Stomach (tissue), 8 donors: ENCODE measurements at regions not wholly inside any gene's neighbourhood (a gene's known extent, or its start where the extent isn't known, plus 50 kb on each side); places are given as distances from the start of the nearest gene placed in this dataset.

Experiments
- DNase-seq, 2 donors: peaks; one replicate each; pipeline versions ENCODE4 v3.0.0 to v3.0.0-alpha.2; 2013 to 2019
- H3K27ac ChIP-seq, 5 donors: fragments of 200-600 bp in 4 of 5; sonication (generic) in 4 of 5; one replicate each; pipeline ENCODE4 v1.5.1; 2013 to 2019; ENCODE audit warnings: mild to moderate bottlenecking in 1 of 5, moderate library complexity in 1 of 5
- H3K27me3 ChIP-seq, 3 donors: fragments of 200-600 bp; sonication (generic); one replicate each; pipeline ENCODE4 v1.5.1; 2017 to 2019; ENCODE audit warnings: mixed run types in 1 of 3
- H3K36me3 ChIP-seq, 4 donors: fragments of 200-600 bp; sonication (generic); 1 replicate in 3 of 4; 2 replicates in 1 of 4; pipeline ENCODE4 v1.5.1; 2016 to 2019
- H3K4me1 ChIP-seq, 4 donors: fragments of 200-600 bp; sonication (generic); one replicate each; pipeline ENCODE4 v1.5.1; 2016 to 2019
- H3K4me3 ChIP-seq, 4 donors: fragments of 200-600 bp; sonication (generic) in 3 of 4; one replicate each; pipeline ENCODE4 v1.5.1; 2016 to 2019; ENCODE audit warnings: mild to moderate bottlenecking in 1 of 4
- H3K9me3 ChIP-seq, 4 donors: fragments of 200-600 bp; sonication (generic); one replicate each; pipeline ENCODE4 v1.5.1; 2016 to 2019
- CTCF ChIP-seq, 7 experiments: fragments of 450-650 bp in 4 of 7; fragments of 200-600 bp in 3 of 7; sonication (generic) in 3 of 7; IDR thresholded peaks; one replicate each; pipeline ENCODE4 v1.5.1; 2016 to 2019; ENCODE audit warnings: antibody characterized with exemption in 7 of 7, control low read depth in 2 of 7, mild to moderate bottlenecking in 1 of 7
- EP300 ChIP-seq: sonication (generic); formaldehyde crosslinking; IDR thresholded peaks from one replicate; pipeline ENCODE4 v1.6.1; 2017; ENCODE audit warnings: antibody characterized with exemption
- POLR2A ChIP-seq, 4 donors: fragments of 450-650 bp; IDR thresholded peaks; one replicate each; pipeline ENCODE4 v1.6.1; 2016; ENCODE audit warnings: antibody characterized with exemption in 4 of 4, control low read depth in 2 of 4, mild to moderate bottlenecking in 1 of 4, moderate library complexity in 1 of 4
- POLR2AphosphoS5 ChIP-seq, 3 donors: sonication (generic); formaldehyde crosslinking; IDR thresholded peaks; one replicate each; pipeline ENCODE4 v1.6.1; 2016; ENCODE audit warnings: antibody characterized with exemption in 3 of 3
- WGBS, 5 donors: extraction: QIAGEN DNeasy Blood & Tissue Kit in 3 of 5; methylation state at CpG; one replicate each; pipeline versions ENCODE4 v1.1.5 to v1.1.7; 2013 to 2018; 5-methylcytosine and 5-hydroxymethylcytosine counted together
- intact Hi-C: fragments of 100-400 bp; cut with DNase I; formaldehyde crosslinking; loops from one replicate; pipeline ENCODE4 v1.15.1; 2023; ENCODE audit warnings: low total_unique reads
- donor health status: healthy with polysubstance abuse.
- donor health status: Bipolar disorder and iron deficiency.
- donor health status: healthy.

- Histone ChIP-seq H3K4me1 (no peaks in the 10 kb centered on the region), H3K4me3 (no peak overlapping the region), H3K27me3 (no peaks in the 10 kb centered on the region), H3K36me3 (no peaks in the 10 kb centered on the region), H3K9me3 (peaks cover 0 to 25% (median 7%) of the 10 kb centered on the region in 4 donors), H3K27ac (no peak overlapping the region)
- intact Hi-C loops: no loop called here
- 73 to 85% (median 81%) methylated on average over 1 of the region's 1 CpG for WGBS, 5 donors
- TF ChIP-seq POLR2AphosphoS5 (IDR thresholded peaks at IDR 0.05): no peak
- TF ChIP-seq EP300: no peak
- no peak for TF ChIP-seq POLR2A (IDR thresholded peaks at IDR 0.05)
- TF ChIP-seq CTCF (IDR thresholded peaks at IDR 0.05): no peak
- no peak for DNase-seq
Measured at GRCh38 chr9:11992866-11993265, 700.3 kb upstream of the TYRP1 start.

GRCh38 chr9:12014488-12014887 is 678.7 kb upstream of the TYRP1 start:
- Histone ChIP-seq H3K4me3 (no peak overlapping the region), H3K27me3 (no peaks in the 10 kb centered on the region), H3K27ac (no peak overlapping the region), H3K4me1 (no peaks in the 10 kb centered on the region), H3K36me3 (no peaks in the 10 kb centered on the region), H3K9me3 (peaks cover 0 to 69% (median 18%) of the 10 kb centered on the region in 4 donors)
- intact Hi-C loops: no loop called here
- 83 to 97% (median 91%) methylated on average over 1 of the region's 1 CpG for WGBS, 5 donors
- no peak for DNase-seq
- TF ChIP-seq CTCF (IDR thresholded peaks at IDR 0.05) (no peak), EP300 (no peak), POLR2A (IDR thresholded peaks at IDR 0.05) (no peak), POLR2AphosphoS5 (IDR thresholded peaks at IDR 0.05) (no peak)

- DNase-seq: no peak
- H3K27me3 ChIP-seq: no peaks in the 10 kb centered on the region
- no peak overlapping the region for H3K4me3 ChIP-seq
- TF ChIP-seq CTCF (IDR thresholded peaks at IDR 0.05) (no peak), EP300 (no peak), POLR2AphosphoS5 (IDR thresholded peaks at IDR 0.05) (no peak), POLR2A (IDR thresholded peaks at IDR 0.05) (no peak)
- H3K27ac ChIP-seq: no peak overlapping the region
- intact Hi-C loops: no loop called here
- H3K4me1 ChIP-seq: no peaks in the 10 kb centered on the region
- 77 to 90% (median 83%) methylated on average over 8 of the region's 8 CpGs for WGBS, 5 donors
- H3K9me3 ChIP-seq: peaks cover 0 to 28% (median 12%) of the 10 kb centered on the region in 4 donors
- no peaks in the 10 kb centered on the region for H3K36me3 ChIP-seq
Measured at GRCh38 chr9:12054235-12054634, 639.0 kb upstream of the TYRP1 start.

GRCh38 chr9:12056874-12057273 is 636.3 kb upstream of the TYRP1 start:
- no peaks in the 10 kb centered on the region for H3K4me1 ChIP-seq
- 79 to 86% (median 85%) methylated on average over 2 of the region's 2 CpGs for WGBS, 5 donors
- H3K4me3 ChIP-seq: no peak overlapping the region
- intact Hi-C loops: no loop called here
- DNase-seq: no peak
- no peaks in the 10 kb centered on the region for H3K27me3 ChIP-seq
- peaks cover 0 to 28% (median 12%) of the 10 kb centered on the region in 4 donors for H3K9me3 ChIP-seq
- no peaks in the 10 kb centered on the region for H3K36me3 ChIP-seq
- H3K27ac ChIP-seq: no peak overlapping the region
- TF ChIP-seq POLR2AphosphoS5 (IDR thresholded peaks at IDR 0.05) (no peak), CTCF (IDR thresholded peaks at IDR 0.05) (no peak), EP300 (no peak)
